ENCODE measurements at regions not wholly inside any gene's neighbourhood (a gene's known extent, or its start where the extent isn't known, plus 50 kb on each side); places are given as distances from the start of the nearest gene placed in this dataset.
"Not testable (repeated sequence)": the region's sequence is repeated elsewhere in the genome, so short reads cannot be mapped to it uniquely, and the experiment has no call there.

GRCh38 chr11:112538534-112539280 lies 278.0 kb upstream of the PLET1 start:
- DNase-seq (ENCODE audit: low read depth in 2 of 2): no peak

GRCh38 chr11:112539281-112539555 lies 278.6 kb upstream of the PLET1 start:
- DNase-seq (ENCODE audit: low read depth in 2 of 2): not testable (repeated sequence)

- no peak for DNase-seq (ENCODE audit: low read depth in 2 of 2)
Measured at GRCh38 chr11:112539741-112540140, 279.1 kb upstream of the PLET1 start.

GRCh38 chr11:112540261-112540660 lies 279.6 kb upstream of the PLET1 start:
- no peak for DNase-seq (ENCODE audit: low read depth in 2 of 2)

- DNase-seq (ENCODE audit: low read depth in 2 of 2): no peak
Measured at GRCh38 chr11:112541140-112542046, 280.7 kb upstream of the PLET1 start.

- no peak for DNase-seq (ENCODE audit: low read depth in 2 of 2)
Measured at GRCh38 chr11:112542479-112542878, 281.8 kb upstream of the PLET1 start.

- no peak for DNase-seq (ENCODE audit: low read depth in 2 of 2)
Measured at GRCh38 chr11:112543390-112543789, 282.7 kb upstream of the PLET1 start.

GRCh38 chr11:112548641-112549040 lies 288.0 kb upstream of the PLET1 start:
- DNase-seq (ENCODE audit: low read depth in 2 of 2): no peak

GRCh38 chr11:112553205-112553731 lies 292.6 kb upstream of the PLET1 start:
- no peak for DNase-seq (ENCODE audit: low read depth in 2 of 2)

GRCh38 chr11:112554586-112554985 lies 293.9 kb upstream of the PLET1 start:
- no peak for DNase-seq (ENCODE audit: low read depth in 2 of 2)

- peak; percentile 45 to 62 for DNase-seq (ENCODE audit: low read depth in 2 of 2)
Measured at GRCh38 chr11:112555491-112556364, 295.1 kb upstream of the PLET1 start.

- DNase-seq (ENCODE audit: low read depth in 2 of 2): no peak
Measured at GRCh38 chr11:112558691-112559090, 298.0 kb upstream of the PLET1 start.

- DNase-seq (ENCODE audit: low read depth in 2 of 2): no peak
Measured at GRCh38 chr11:112563808-112564207, 303.1 kb upstream of the PLET1 start.

GRCh38 chr11:112564228-112564955 lies 303.7 kb upstream of the PLET1 start:
- DNase-seq (ENCODE audit: low read depth in 2 of 2): no peak

GRCh38 chr11:112565551-112565950 lies 304.9 kb upstream of the PLET1 start:
- DNase-seq (ENCODE audit: low read depth in 2 of 2): no peak

GRCh38 chr11:112566124-112566523 lies 305.5 kb upstream of the PLET1 start:
- DNase-seq (ENCODE audit: low read depth in 2 of 2): no peak

GRCh38 chr11:112570333-112570732 lies 309.7 kb upstream of the PLET1 start:
- DNase-seq (ENCODE audit: low read depth in 2 of 2): no peak

- no peak for DNase-seq (ENCODE audit: low read depth in 2 of 2)
Measured at GRCh38 chr11:112579282-112579681, 318.6 kb upstream of the PLET1 start.

- DNase-seq (ENCODE audit: low read depth in 2 of 2): no peak
Measured at GRCh38 chr11:112580864-112581263, 320.2 kb upstream of the PLET1 start.

- DNase-seq (ENCODE audit: low read depth in 2 of 2): no peak
Measured at GRCh38 chr11:112581747-112582146, 321.1 kb upstream of the PLET1 start.

- DNase-seq (ENCODE audit: low read depth in 2 of 2): no peak
Measured at GRCh38 chr11:112582366-112582765, 321.7 kb upstream of the PLET1 start.
